Heart left ventricle (tissue), 16 donors: ENCODE measurements at regions not wholly inside any gene's neighbourhood (a gene's known extent, or its start where the extent isn't known, plus 50 kb on each side); places are given as distances from the start of the nearest gene placed in this dataset.
"Not testable (repeated sequence)": the region's sequence is repeated elsewhere in the genome, so short reads cannot be mapped to it uniquely, and the experiment has no call there.

Source experiments
- ATAC-seq, 4 donors: fragments of 200-7000 bp; cut with Tn5 transposase; one replicate each; pipeline ENCODE4 v1.9.1; 2020 to 2022; ENCODE audit warnings: moderate library complexity in 4 of 4, mild to moderate bottlenecking in 3 of 4, moderate number of reproducible peaks in 1 of 4
- DNase-seq, 5 donors: peaks; one replicate each; pipeline ENCODE4 v3.0.0-alpha.2; 2020
- H3K27ac ChIP-seq, 12 donors: fragments of 200-600 bp; sonication (generic) in 4 of 12; one replicate each; pipeline versions ENCODE4 v1.5.0 to v1.8.0; 2016 to 2022; ENCODE audit warnings: mild to moderate bottlenecking in 2 of 12
- H3K27me3 ChIP-seq, 9 donors: fragments of 200-600 bp; sonication (generic) in 2 of 9; one replicate each; pipeline versions ENCODE4 v1.5.1 to v1.8.0; 2016 to 2022; ENCODE audit warnings: mild to moderate bottlenecking in 3 of 9
- H3K36me3 ChIP-seq, 9 donors: fragments of 200-600 bp; sonication (generic) in 2 of 9; one replicate each; pipeline versions ENCODE4 v1.5.0 to v1.8.0; 2018 to 2022; ENCODE audit warnings: mild to moderate bottlenecking in 2 of 9
- H3K4me1 ChIP-seq, 12 donors: fragments of 200-600 bp; sonication (generic) in 4 of 12; one replicate each; pipeline versions ENCODE4 v1.5.0 to v1.8.0; 2016 to 2022; ENCODE audit warnings: mild to moderate bottlenecking in 3 of 12
- H3K4me3 ChIP-seq, 12 donors: fragments of 200-600 bp; sonication (generic) in 4 of 12; one replicate each; pipeline versions ENCODE4 v1.5.0 to v1.8.0; 2017 to 2022; ENCODE audit warnings: mild to moderate bottlenecking in 9 of 12, moderate library complexity in 4 of 12
- H3K9me3 ChIP-seq, 12 donors: fragments of 200-600 bp; sonication (generic) in 4 of 12; one replicate each; pipeline versions ENCODE4 v1.5.0 to v1.8.0; 2016 to 2022; ENCODE audit warnings: mild to moderate bottlenecking in 1 of 12
- POLR2A ChIP-seq, 2 donors: fragments of 450-650 bp; IDR thresholded peaks; one replicate each; pipeline ENCODE4 v1.6.1; 2017; ENCODE audit warnings: antibody characterized with exemption in 2 of 2, mild to moderate bottlenecking in 2 of 2, moderate library complexity in 2 of 2
- WGBS, 4 donors: extraction: QIAGEN DNeasy Blood & Tissue Kit in 2 of 4; methylation state at CpG; one replicate each; pipeline versions ENCODE4 v1.1.5 to v1.1.7; 2013 to 2018; 5-methylcytosine and 5-hydroxymethylcytosine counted together
- intact Hi-C, 10 donors: fragments of 100-400 bp; cut with DNase I; formaldehyde crosslinking; loops; one replicate each; pipeline versions ENCODE4 v1.11.1 to v1.14.2; 2022
- TF ChIP-seq, protein P1 (sequence below), 12 donors: fragments of 200-600 bp; sonication (generic) in 4 of 12; IDR thresholded peaks; one replicate each; pipeline versions ENCODE4 v1.5.0 to v1.8.0; 2018 to 2022; ENCODE audit warnings: antibody characterized with exemption in 12 of 12, mild to moderate bottlenecking in 5 of 12
- donor health status: ischemic (EF 13 %, LVEDD 7.1; RV severe dilation, severe dysfunction).
- donor health status: healthy with polysubstance abuse.
- donor health status: DM: no; HTN: yes; CAD: no.
- donor health status: DM: no; HTN: no; CAD: no.
- donor health status: ischemic (EF 25% LVEDD 6.9; RV normal size, moderate dysfunction).
- donor health status: ischemic (EF 25% LVEDD 5.7; RV mildly dilated, moderate dysfunction).
- donor health status: healthy.
- donor health status: DM: yes; HTN: yes; CAD: no.
- donor health status: ischemic (EF 35%, LVEDD 5.7; RV mildly dilated, moderate dysfunction).
- donor health status: nonischemic (EF 11% LVEDD 7.7; RV severe dilation, severe dysfunction).
- donor health status: DM: yes; HTN: yes; CAD: no.
- donor health status: PGD.
- donor health status: ischemic (EF 29% LVEDD 5.4; RV normal size, mild dysfunction).
- donor health status: nonischemic (EF 23%, LVEDD 6.1; RV moderate dilation, normal function).

DNA sequence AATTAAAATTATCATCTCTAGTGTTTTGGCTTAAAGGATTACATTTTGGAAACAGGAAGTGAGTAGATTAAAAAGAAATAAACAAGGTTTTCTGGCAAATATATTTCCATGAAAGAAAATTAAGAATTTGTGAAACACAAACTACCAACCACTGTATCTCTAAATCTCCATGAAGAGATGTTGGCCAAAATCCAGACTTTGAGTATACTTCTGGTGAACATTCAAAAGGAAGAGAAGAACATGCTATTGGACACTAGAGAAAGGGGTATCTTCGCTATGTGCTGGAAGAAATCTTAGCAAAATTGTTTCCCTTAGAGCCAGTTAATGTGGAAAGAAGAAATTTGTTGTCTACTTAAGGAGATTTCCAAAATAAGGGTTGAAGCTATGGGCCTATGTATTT is 710.4 kb upstream of the CTNND2 start:
- Histone ChIP-seq H3K9me3 (peaks cover 0 to 42% (median 6%) of the 10 kb centered on the region in 12 donors), H3K4me3 (no peak overlapping the region), H3K27ac (no peak overlapping the region), H3K36me3 (no peaks in the 10 kb centered on the region), H3K27me3 (no peaks in the 10 kb centered on the region), H3K4me1 (no peaks in the 10 kb centered on the region)
- TF ChIP-seq, protein P1, sequence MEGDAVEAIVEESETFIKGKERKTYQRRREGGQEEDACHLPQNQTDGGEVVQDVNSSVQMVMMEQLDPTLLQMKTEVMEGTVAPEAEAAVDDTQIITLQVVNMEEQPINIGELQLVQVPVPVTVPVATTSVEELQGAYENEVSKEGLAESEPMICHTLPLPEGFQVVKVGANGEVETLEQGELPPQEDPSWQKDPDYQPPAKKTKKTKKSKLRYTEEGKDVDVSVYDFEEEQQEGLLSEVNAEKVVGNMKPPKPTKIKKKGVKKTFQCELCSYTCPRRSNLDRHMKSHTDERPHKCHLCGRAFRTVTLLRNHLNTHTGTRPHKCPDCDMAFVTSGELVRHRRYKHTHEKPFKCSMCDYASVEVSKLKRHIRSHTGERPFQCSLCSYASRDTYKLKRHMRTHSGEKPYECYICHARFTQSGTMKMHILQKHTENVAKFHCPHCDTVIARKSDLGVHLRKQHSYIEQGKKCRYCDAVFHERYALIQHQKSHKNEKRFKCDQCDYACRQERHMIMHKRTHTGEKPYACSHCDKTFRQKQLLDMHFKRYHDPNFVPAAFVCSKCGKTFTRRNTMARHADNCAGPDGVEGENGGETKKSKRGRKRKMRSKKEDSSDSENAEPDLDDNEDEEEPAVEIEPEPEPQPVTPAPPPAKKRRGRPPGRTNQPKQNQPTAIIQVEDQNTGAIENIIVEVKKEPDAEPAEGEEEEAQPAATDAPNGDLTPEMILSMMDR (IDR thresholded peaks at IDR 0.05) = no peak
- no peak for TF ChIP-seq POLR2A (IDR thresholded peaks at IDR 0.05)
- DNase-seq = no peak
- intact Hi-C loops = no loop called here
- 37 to 62% (median 43%) methylated on average over 1 of the region's 1 CpG for WGBS, 4 donors
- no peak for ATAC-seq

DNA sequence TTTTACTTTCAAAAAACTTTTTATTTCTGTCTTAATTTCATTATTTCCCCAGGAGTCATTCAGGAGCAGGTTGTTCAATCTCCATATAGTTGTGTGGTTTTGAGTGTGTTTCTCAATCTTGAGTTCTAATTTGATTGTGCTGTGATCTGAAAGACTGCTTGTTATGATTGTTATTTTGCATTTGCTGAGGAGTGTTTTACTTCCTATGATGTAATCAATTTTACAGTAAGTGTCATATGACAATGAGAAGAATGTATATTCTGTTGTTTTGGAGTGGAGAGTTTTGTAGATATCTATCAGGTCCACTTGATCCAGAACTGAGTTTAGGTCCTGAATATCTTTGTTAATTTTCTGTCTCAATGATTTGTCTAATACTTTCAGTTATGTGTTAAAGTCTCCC is 706.9 kb upstream of the CTNND2 start:
- TF ChIP-seq POLR2A (IDR thresholded peaks at IDR 0.05) = no peak
- TF ChIP-seq, protein P1 (IDR thresholded peaks at IDR 0.05) = no peak
- H3K9me3 ChIP-seq = peaks cover 0 to 27% (median 0%) of the 10 kb centered on the region in 12 donors

DNA sequence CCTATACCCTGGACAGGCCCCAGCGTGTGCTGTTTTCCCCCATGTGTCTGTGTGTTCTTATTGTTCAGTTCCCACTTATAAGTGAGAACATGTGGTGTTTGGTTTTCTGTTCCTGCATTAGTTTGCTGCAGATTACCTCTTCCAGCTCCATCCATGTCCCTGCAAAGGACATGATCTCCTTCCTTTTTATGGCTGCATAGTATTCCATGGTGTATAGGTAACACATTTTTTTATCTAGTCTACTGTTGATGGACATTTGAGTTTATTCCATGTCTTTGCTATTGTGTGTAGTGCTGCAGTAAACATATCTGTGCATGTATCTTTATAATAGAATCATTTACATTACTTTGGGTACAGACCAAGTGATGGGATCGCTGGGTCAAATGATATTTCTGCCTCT is 703.6 kb upstream of the CTNND2 start:
- peaks cover 0 to 31% (median 7%) of the 10 kb centered on the region in 12 donors for H3K9me3 ChIP-seq
- H3K4me1 ChIP-seq, H3K4me3 ChIP-seq, H3K27me3 ChIP-seq, H3K36me3 ChIP-seq, H3K27ac ChIP-seq, DNase-seq, intact Hi-C loops, ATAC-seq: not testable (repeated sequence)
- WGBS, 4 donors = 42 to 50% (median 46%) methylated on average over 2 of the region's 2 CpGs

More for the DNA sequence above, 706.9 kb upstream of the CTNND2 start:
- no peaks in the 10 kb centered on the region for H3K27me3 ChIP-seq
- no peak overlapping the region for H3K4me3 ChIP-seq
- DNase-seq (no peak), ATAC-seq (no peak)
- intact Hi-C loops = no loop called here
- no peak overlapping the region for H3K27ac ChIP-seq
- H3K36me3 ChIP-seq = no peaks in the 10 kb centered on the region
- H3K4me1 ChIP-seq = no peaks in the 10 kb centered on the region

DNA sequence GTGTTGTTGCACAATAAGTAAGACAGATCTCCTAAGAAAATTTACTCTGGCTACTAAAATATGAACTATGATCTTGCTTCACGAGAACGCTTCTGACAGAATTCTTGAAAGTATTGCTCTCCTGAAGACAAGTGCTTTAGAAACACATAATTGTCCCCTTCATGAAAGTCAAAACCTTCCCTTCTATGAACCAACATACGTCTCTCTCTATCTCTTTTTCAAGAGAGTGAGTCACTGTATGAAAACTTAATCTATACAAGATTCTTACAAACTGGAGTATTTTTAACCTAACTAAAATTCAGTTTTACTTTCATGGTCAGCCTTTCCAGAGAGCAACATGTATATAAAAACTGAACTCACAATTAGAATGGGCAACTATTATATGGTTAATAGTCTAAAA is 688.0 kb upstream of the CTNND2 start:
- H3K4me3 ChIP-seq = no peak overlapping the region
- 71 to 76% (median 74%) methylated on average over 3 of the region's 3 CpGs for WGBS, 4 donors

DNA sequence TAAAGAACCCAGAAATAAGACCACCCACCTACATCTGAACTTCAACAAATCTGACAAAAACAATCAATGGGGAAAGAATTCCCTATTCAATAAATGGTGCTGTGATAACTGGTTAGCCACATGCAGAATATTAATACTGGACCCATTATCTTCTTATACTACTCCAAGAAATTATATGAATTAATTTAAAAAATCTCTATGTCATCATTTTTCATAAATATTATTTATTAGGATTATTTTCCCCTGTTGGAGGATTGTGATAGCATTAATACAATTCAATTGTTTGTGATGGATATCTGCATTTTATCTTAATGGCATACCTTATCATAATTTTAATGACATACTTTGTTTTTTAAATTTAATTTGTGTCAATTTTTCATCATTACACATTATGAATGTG is 682.2 kb upstream of the CTNND2 start:
- ATAC-seq (no peak), DNase-seq (no peak)
- no peaks in the 10 kb centered on the region for H3K27me3 ChIP-seq
- intact Hi-C loops = no loop called here
- no peak overlapping the region for H3K27ac ChIP-seq
- H3K9me3 ChIP-seq = peaks cover 0 to 7% (median 0%) of the 10 kb centered on the region in 12 donors
- H3K36me3 ChIP-seq = no peaks in the 10 kb centered on the region
- H3K4me1 ChIP-seq = no peaks in the 10 kb centered on the region
- no peak overlapping the region for H3K4me3 ChIP-seq
- TF ChIP-seq, protein P1 (IDR thresholded peaks at IDR 0.05) = no peak
- no peak for TF ChIP-seq POLR2A (IDR thresholded peaks at IDR 0.05)

More for the DNA sequence above, 688.0 kb upstream of the CTNND2 start:
- no peak for TF ChIP-seq POLR2A (IDR thresholded peaks at IDR 0.05)
- TF ChIP-seq, protein P1 (IDR thresholded peaks at IDR 0.05) = no peak
- DNase-seq (no peak), ATAC-seq (no peak)
- Histone ChIP-seq H3K27ac (no peak overlapping the region), H3K4me1 (no peaks in the 10 kb centered on the region), H3K36me3 (no peaks in the 10 kb centered on the region), H3K9me3 (no peaks in the 10 kb centered on the region), H3K27me3 (no peaks in the 10 kb centered on the region)
- intact Hi-C loops = no loop called here

DNA sequence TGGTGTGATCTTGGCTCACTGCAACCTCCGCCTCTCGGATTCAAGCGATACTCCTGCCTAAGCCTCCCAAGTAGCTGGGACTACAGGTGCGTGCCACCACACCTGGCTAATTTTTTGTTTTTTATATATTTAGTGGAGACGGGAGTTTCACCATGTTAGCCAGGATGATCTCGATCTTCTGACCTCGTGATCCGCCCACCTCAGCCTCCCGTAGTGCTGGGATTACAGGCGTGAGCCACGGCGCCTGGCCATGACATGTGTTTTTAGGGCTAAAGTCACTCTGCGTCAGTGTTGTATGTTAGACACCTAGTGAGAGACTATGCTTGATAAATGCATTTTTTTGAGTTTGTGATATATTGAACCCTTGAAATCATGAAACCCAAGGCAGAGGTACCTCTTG is 674.6 kb upstream of the CTNND2 start:
- H3K9me3 ChIP-seq, DNase-seq, H3K4me1 ChIP-seq, H3K27ac ChIP-seq, ATAC-seq, intact Hi-C loops, H3K4me3 ChIP-seq, H3K27me3 ChIP-seq, H3K36me3 ChIP-seq: not testable (repeated sequence)
- WGBS, 4 donors = 84 to 91% (median 89%) methylated on average over 13 of the region's 13 CpGs

DNA sequence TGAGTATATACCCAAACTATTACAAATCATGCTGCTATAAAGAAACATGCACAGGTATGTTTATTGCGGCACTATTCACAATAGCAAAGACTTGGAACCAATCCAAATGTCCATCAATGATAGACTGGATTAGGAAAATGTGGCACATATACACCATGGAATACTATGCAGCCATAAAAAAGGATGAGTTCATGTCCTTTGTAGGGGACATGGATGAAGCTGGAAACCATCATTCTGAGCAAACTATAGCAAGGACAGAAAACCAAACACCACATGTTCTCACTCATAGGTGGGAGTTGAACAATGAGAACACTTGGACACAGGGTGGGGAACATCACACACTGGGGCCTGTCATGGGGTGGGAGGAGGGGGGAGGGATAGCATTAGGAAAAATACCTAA is 672.7 kb upstream of the CTNND2 start:
- WGBS, 4 donors = 85 to 95% (median 88%) methylated on average over 1 of the region's 1 CpG

More for the DNA sequence above, 672.7 kb upstream of the CTNND2 start:
- H3K9me3 ChIP-seq = peaks cover 0 to 12% (median 0%) of the 10 kb centered on the region in 12 donors
- intact Hi-C loops, ATAC-seq, H3K4me3 ChIP-seq, DNase-seq, H3K27me3 ChIP-seq, H3K36me3 ChIP-seq, H3K27ac ChIP-seq, H3K4me1 ChIP-seq: not testable (repeated sequence)
